HepG2 (cell line): ENCODE measurements at regions not wholly inside any gene's neighbourhood (a gene's known extent, or its start where the extent isn't known, plus 50 kb on each side); places are given as distances from the start of the nearest gene placed in this dataset.

Experiments
- ATAC-seq: fragments of 200-7000 bp; cut with Tn5 transposase; 3 replicates; pipeline ENCODE4 v1.9.1; 2020; ENCODE audit warnings: mild to moderate bottlenecking, moderate library complexity
- BruUV-seq: library from RNA; stranded (reverse); fragments of 400-500 nt; replicated peaks from 2 replicates; lab custom pipeline; 2021; lab: Mats Ljungman, UMichigan
- CTCF ChIA-PET: fragments of 300-600 bp; formaldehyde crosslinking; extraction: SDS; loops from one replicate; lab custom pipeline; 2021; ENCODE audit warnings: low total read pairs, inconsistent platforms, low intra/inter-chr PET ratio; lab: Yijun Ruan, JAX
- POLR2A ChIA-PET: fragments of 350-600 bp; sonication (Branson Sonifier 250); formaldehyde crosslinking; loops from one replicate; lab custom pipeline; 2020; ENCODE audit warnings: antibody characterized with exemption, inconsistent platforms; lab: Yijun Ruan, JAX
- DNase-seq: peaks from one replicate; pipeline ENCODE4 v3.0.0-alpha.2; 2015; ENCODE audit warnings: low spot score
- FAIRE-seq: peaks from 3 replicates; lab custom pipeline; 2011; peaks lifted over from hg19 to GRCh38; lab: Jason Lieb, UNC
- H2AFZ ChIP-seq: one replicate; pipeline ENCODE4 v1.6.1; 2011; ENCODE audit warnings: low read length, inconsistent platforms
- H3K27ac ChIP-seq: fragments of 300-600 bp; 3 replicates; pipeline ENCODE4 v1.8.0; 2011; ENCODE audit warnings: mixed run types, mild to moderate bottlenecking, mixed read lengths, low read length, inconsistent platforms; ENCODE audit not compliant: insufficient read depth; ENCODE audit errors: extremely low read length
- H3K27me3 ChIP-seq, 2 experiments: fragments of 200-600 bp in 1 of 2; 2 replicates in 1 of 2; 3 replicates in 1 of 2; pipeline versions ENCODE4 v1.6.0 to v1.8.0; 2011; ENCODE audit warnings: low read length in 2 of 2, mild to moderate bottlenecking in 2 of 2, moderate library complexity in 2 of 2, inconsistent platforms in 1 of 2; ENCODE audit not compliant: insufficient read depth in 2 of 2, control insufficient read depth in 1 of 2
- H3K36me3 ChIP-seq, 2 experiments: fragments of 200-600 bp in 1 of 2; replicated peaks in 1 of 2; 2 replicates in 1 of 2; 3 replicates in 1 of 2; pipeline versions ENCODE4 v1.5.1 to v1.8.0; 2011; ENCODE audit warnings: low read length in 2 of 2, inconsistent platforms in 1 of 2; ENCODE audit not compliant: insufficient read depth in 2 of 2, control insufficient read depth in 1 of 2
- H3K4me1 ChIP-seq: 2 replicates; pipeline ENCODE4 v1.5.1; 2012; ENCODE audit warnings: low read length, inconsistent platforms; ENCODE audit not compliant: insufficient read depth
- H3K4me2 ChIP-seq: 2 replicates; pipeline ENCODE4 v1.6.0; 2011; ENCODE audit warnings: low read depth, low read length, inconsistent platforms
- H3K4me3 ChIP-seq, 3 experiments: fragments of 200-600 bp in 1 of 3; sonication (generic), shearing (Covaris generic) in 1 of 3; replicated peaks in 1 of 3; 2 replicates each; pipeline ENCODE4 v1.5.1; 2011 to 2016; ENCODE audit warnings: low read length in 3 of 3, inconsistent platforms in 2 of 3, low read depth in 2 of 3, mild to moderate bottlenecking in 2 of 3, control low read depth in 1 of 3, mixed read lengths in 1 of 3; ENCODE audit not compliant: insufficient read depth in 1 of 3
- H3K79me2 ChIP-seq: one replicate; pipeline ENCODE4 v1.6.1; 2011; ENCODE audit warnings: low read length, inconsistent platforms; ENCODE audit not compliant: insufficient read depth
- H3K9ac ChIP-seq: 2 replicates; pipeline ENCODE4 v1.6.0; 2011; ENCODE audit warnings: mild to moderate bottlenecking, low read depth, low read length, inconsistent platforms; ENCODE audit not compliant: insufficient read depth
- H3K9me3 ChIP-seq: 2 replicates; pipeline ENCODE4 v1.5.1; 2012; ENCODE audit warnings: mild to moderate bottlenecking, low read length
- H4K20me1 ChIP-seq: 2 replicates; pipeline ENCODE4 v1.6.0; 2011; ENCODE audit warnings: inconsistent platforms, mild to moderate bottlenecking, low read length, moderate library complexity; ENCODE audit not compliant: insufficient read depth
- CCAR2 ChIP-seq: fragments of 200-400 bp; formaldehyde crosslinking; optimal IDR thresholded peaks from 2 replicates; pipeline ENCODE3; 2018; ENCODE audit warnings: low read depth, mild to moderate bottlenecking, low read length, moderate library complexity
- ISL2 ChIP-seq: sonication (generic); formaldehyde crosslinking; IDR thresholded peaks from 2 replicates; pipeline ENCODE4 v1.5.0; 2020; ENCODE audit warnings: missing genetic modification reagents
- ISX ChIP-seq: sonication (generic); formaldehyde crosslinking; conservative IDR thresholded peaks from 2 replicates; pipeline ENCODE4 v1.5.0; 2020; ENCODE audit warnings: missing genetic modification reagents
- ZBTB21 ChIP-seq: sonication (generic); formaldehyde crosslinking; IDR thresholded peaks from 2 replicates; pipeline ENCODE4 v1.4.0; 2020; ENCODE audit warnings: missing genetic modification reagents
- ZNF282 ChIP-seq: fragments of 450-650 bp; IDR thresholded peaks from 2 replicates; pipeline ENCODE4 v1.6.1; 2018; ENCODE audit not compliant: partially characterized antibody
- ZNF432 ChIP-seq: sonication (generic); formaldehyde crosslinking; IDR thresholded peaks from 2 replicates; pipeline ENCODE4 v1.5.0; 2020; ENCODE audit warnings: missing genetic modification reagents, mild to moderate bottlenecking, borderline replicate concordance
- ZNF572 ChIP-seq: sonication (generic); formaldehyde crosslinking; IDR thresholded peaks from 2 replicates; pipeline ENCODE4 v1.5.1; 2020; ENCODE audit warnings: mild to moderate bottlenecking, missing genetic modification reagents
- ZNF780A ChIP-seq: sonication (generic); formaldehyde crosslinking; IDR thresholded peaks from 2 replicates; pipeline ENCODE4 v1.8.0; 2022; ENCODE audit warnings: mild to moderate bottlenecking, missing genetic modification reagents, moderate library complexity
- WGBS: methylation state at CpG from one replicate; pipeline ENCODE4 v1.1.6; 2017; ENCODE audit warnings: low lambda C conversion rate; 5-methylcytosine and 5-hydroxymethylcytosine counted together
- in situ Hi-C: cut with HindIII; loops from 2 replicates; pipeline ENCODE4 v1.10.0; 2017; ENCODE audit warnings: low pct_unique_long_range_greater_than_20kb; ENCODE audit not compliant: extremely low pct_ligation_motif_present
- intact Hi-C: fragments of 100-400 bp; cut with micrococcal nuclease; formaldehyde crosslinking; loops from one replicate; pipeline ENCODE4 v1.10.0; 2022; ENCODE audit not compliant: unreplicated experiment
- TF ChIP-seq, protein P1 (sequence below): sonication (generic); formaldehyde crosslinking; IDR thresholded peaks from 2 replicates; pipeline ENCODE4 v1.4.0; 2020; ENCODE audit warnings: missing genetic modification reagents
- TF ChIP-seq, protein P2 (sequence below): sonication (generic); formaldehyde crosslinking; IDR thresholded peaks from 2 replicates; pipeline ENCODE4 v1.4.0; 2020; ENCODE audit warnings: missing genetic modification reagents
- TF ChIP-seq, protein P3 (sequence below): IDR thresholded peaks from 2 replicates; pipeline ENCODE4 v1.4.0; 2020; ENCODE audit warnings: mild to moderate bottlenecking, missing genetic modification reagents
- TF ChIP-seq, protein P4 (sequence below): sonication (generic); formaldehyde crosslinking; IDR thresholded peaks from 2 replicates; pipeline ENCODE4 v1.4.0; 2020; ENCODE audit warnings: mild to moderate bottlenecking, missing genetic modification reagents

DNA sequence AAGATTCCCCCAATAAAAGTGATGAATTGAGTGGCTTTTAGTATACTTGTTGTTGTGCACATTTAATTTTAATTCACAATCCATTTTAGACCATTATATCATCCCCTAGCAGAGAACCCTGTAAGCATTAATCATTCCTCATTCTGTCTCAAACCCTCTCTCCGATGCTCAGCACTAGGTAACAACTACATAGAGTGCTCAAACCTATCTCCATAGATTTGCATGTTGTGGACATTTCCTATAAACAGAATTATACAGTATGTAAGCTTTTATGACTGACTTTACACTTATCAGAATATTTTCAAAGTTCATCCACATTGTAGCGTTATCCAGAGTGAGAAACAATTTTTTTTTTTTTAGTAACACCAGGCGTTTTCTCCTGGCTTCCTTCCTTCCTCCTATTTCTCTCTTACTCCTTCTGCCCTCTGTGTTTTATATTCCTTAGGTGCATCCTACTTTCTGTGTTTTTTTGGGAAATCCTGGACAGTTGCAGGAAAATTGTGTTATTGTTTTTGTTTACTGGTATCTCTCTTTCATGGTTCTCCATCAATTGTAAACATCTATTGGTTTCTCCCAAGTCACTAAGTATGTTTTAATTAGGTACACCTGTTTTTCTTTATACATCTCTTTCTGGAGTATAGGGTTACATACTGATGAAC is 1528.0 kb upstream of the TPTE start:
- Histone ChIP-seq H3K4me1 (no peaks in the 10 kb centered on the region), H3K4me3 (no peak overlapping the region), H3K36me3 (no peaks in the 10 kb centered on the region), H3K27me3 (no peaks in the 10 kb centered on the region), H3K4me2 (no peak overlapping the region), H3K79me2 (no peaks in the 10 kb centered on the region), H3K9me3 (peaks cover 90% of the 10 kb centered on the region), H4K20me1 (no peaks in the 10 kb centered on the region), H2AFZ (no peak overlapping the region), H3K9ac (no peak overlapping the region), H3K27ac (no peak overlapping the region)
- FAIRE-seq (no peak), DNase-seq (peak; percentile 92), ATAC-seq (peak; percentile 24)
- ChIA-PET POLR2A (no interaction called here), CTCF (no interaction called here)
- in situ Hi-C loops: no loop called here
- under 1% methylated on average over 3 of the region's 3 CpGs for WGBS
- BruUV-seq: no TSS peak
- intact Hi-C loops: no loop called here
- TF ChIP-seq ISL2 (CRISPR knock-in tag): no peak
- TF ChIP-seq, protein P1, sequence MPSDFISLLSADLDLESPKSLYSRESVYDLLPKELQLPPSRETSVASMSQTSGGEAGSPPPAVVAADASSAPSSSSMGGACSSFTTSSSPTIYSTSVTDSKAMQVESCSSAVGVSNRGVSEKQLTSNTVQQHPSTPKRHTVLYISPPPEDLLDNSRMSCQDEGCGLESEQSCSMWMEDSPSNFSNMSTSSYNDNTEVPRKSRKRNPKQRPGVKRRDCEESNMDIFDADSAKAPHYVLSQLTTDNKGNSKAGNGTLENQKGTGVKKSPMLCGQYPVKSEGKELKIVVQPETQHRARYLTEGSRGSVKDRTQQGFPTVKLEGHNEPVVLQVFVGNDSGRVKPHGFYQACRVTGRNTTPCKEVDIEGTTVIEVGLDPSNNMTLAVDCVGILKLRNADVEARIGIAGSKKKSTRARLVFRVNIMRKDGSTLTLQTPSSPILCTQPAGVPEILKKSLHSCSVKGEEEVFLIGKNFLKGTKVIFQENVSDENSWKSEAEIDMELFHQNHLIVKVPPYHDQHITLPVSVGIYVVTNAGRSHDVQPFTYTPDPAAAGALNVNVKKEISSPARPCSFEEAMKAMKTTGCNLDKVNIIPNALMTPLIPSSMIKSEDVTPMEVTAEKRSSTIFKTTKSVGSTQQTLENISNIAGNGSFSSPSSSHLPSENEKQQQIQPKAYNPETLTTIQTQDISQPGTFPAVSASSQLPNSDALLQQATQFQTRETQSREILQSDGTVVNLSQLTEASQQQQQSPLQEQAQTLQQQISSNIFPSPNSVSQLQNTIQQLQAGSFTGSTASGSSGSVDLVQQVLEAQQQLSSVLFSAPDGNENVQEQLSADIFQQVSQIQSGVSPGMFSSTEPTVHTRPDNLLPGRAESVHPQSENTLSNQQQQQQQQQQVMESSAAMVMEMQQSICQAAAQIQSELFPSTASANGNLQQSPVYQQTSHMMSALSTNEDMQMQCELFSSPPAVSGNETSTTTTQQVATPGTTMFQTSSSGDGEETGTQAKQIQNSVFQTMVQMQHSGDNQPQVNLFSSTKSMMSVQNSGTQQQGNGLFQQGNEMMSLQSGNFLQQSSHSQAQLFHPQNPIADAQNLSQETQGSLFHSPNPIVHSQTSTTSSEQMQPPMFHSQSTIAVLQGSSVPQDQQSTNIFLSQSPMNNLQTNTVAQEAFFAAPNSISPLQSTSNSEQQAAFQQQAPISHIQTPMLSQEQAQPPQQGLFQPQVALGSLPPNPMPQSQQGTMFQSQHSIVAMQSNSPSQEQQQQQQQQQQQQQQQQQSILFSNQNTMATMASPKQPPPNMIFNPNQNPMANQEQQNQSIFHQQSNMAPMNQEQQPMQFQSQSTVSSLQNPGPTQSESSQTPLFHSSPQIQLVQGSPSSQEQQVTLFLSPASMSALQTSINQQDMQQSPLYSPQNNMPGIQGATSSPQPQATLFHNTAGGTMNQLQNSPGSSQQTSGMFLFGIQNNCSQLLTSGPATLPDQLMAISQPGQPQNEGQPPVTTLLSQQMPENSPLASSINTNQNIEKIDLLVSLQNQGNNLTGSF (CRISPR knock-in tag): no peak
- TF ChIP-seq ZNF282: no peak
- TF ChIP-seq, protein P2, sequence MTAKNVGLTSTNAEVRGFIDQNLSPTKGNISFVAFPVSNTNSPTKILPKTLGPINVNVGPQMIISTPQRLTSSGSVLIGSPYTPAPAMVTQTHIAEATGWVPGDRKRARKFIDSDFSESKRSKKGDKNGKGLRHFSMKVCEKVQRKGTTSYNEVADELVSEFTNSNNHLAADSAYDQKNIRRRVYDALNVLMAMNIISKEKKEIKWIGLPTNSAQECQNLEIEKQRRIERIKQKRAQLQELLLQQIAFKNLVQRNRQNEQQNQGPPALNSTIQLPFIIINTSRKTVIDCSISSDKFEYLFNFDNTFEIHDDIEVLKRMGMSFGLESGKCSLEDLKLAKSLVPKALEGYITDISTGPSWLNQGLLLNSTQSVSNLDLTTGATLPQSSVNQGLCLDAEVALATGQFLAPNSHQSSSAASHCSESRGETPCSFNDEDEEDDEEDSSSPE (CRISPR knock-in tag): 0 out of 2 replicates have a peak, but pooled peaks have one; percentile 17
- no peak for TF ChIP-seq ISX
- TF ChIP-seq ZNF432 (CRISPR knock-in tag): no peak
- TF ChIP-seq, protein P3, sequence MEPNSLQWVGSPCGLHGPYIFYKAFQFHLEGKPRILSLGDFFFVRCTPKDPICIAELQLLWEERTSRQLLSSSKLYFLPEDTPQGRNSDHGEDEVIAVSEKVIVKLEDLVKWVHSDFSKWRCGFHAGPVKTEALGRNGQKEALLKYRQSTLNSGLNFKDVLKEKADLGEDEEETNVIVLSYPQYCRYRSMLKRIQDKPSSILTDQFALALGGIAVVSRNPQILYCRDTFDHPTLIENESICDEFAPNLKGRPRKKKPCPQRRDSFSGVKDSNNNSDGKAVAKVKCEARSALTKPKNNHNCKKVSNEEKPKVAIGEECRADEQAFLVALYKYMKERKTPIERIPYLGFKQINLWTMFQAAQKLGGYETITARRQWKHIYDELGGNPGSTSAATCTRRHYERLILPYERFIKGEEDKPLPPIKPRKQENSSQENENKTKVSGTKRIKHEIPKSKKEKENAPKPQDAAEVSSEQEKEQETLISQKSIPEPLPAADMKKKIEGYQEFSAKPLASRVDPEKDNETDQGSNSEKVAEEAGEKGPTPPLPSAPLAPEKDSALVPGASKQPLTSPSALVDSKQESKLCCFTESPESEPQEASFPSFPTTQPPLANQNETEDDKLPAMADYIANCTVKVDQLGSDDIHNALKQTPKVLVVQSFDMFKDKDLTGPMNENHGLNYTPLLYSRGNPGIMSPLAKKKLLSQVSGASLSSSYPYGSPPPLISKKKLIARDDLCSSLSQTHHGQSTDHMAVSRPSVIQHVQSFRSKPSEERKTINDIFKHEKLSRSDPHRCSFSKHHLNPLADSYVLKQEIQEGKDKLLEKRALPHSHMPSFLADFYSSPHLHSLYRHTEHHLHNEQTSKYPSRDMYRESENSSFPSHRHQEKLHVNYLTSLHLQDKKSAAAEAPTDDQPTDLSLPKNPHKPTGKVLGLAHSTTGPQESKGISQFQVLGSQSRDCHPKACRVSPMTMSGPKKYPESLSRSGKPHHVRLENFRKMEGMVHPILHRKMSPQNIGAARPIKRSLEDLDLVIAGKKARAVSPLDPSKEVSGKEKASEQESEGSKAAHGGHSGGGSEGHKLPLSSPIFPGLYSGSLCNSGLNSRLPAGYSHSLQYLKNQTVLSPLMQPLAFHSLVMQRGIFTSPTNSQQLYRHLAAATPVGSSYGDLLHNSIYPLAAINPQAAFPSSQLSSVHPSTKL: no peak
- TF ChIP-seq ZNF780A: peak; percentile 52; the same call in 1 of the 2 replicates
- no peak for TF ChIP-seq CCAR2
- no peak for TF ChIP-seq ZBTB21 (CRISPR knock-in tag)
- TF ChIP-seq ZNF572 (CRISPR knock-in tag): no peak
- TF ChIP-seq, protein P4, sequence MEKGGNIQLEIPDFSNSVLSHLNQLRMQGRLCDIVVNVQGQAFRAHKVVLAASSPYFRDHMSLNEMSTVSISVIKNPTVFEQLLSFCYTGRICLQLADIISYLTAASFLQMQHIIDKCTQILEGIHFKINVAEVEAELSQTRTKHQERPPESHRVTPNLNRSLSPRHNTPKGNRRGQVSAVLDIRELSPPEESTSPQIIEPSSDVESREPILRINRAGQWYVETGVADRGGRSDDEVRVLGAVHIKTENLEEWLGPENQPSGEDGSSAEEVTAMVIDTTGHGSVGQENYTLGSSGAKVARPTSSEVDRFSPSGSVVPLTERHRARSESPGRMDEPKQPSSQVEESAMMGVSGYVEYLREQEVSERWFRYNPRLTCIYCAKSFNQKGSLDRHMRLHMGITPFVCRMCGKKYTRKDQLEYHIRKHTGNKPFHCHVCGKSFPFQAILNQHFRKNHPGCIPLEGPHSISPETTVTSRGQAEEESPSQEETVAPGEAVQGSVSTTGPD (CRISPR knock-in tag): no peak
